ENCODE measurements at regions not wholly inside any gene's neighbourhood (a gene's known extent, or its start where the extent isn't known, plus 50 kb on each side); places are given as distances from the start of the nearest gene placed in this dataset.

DNA sequence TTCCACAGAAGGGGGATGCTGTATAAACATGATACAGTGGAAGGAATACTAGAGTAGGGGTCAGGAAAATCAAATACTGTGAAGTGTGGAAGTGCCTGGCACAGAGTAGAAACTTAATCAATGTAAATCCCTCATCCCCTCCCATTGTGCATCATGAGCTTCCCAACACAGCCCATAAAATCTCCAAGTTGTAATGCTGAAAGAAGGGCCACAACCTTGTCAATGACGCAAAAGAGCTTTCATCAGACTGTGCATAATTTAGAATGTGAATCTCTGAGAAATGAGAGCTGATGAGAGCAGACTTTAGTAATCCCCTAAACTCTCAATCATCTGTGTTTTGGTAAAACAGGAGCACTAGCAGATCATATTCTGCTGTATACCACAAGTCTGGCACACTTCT lies 105.2 kb upstream of the IMMP2L start:
- no peak for DNase-seq
- Mint-ChIP-seq H3K27ac (no peak overlapping the region), H3K4me3 (no peak overlapping the region), H3K4me1 (no peaks in the 10 kb centered on the region), H3K9me3 (peaks cover 4% of the 10 kb centered on the region in 2 donors), H3K27me3 (ENCODE audit: low read depth in 2 of 2) (no peaks in the 10 kb centered on the region), H3K36me3 (no peaks in the 10 kb centered on the region)
- H3K9me3 ChIP-seq (ENCODE audit: control insufficient read depth, insufficient read depth, low read length), result no peaks in the 10 kb centered on the region
- no peak overlapping the region for H3K27ac ChIP-seq (ENCODE audit: low read length)
- 80% methylated on average over 1 of the region's 1 CpG for WGBS (ENCODE audit: insufficient coverage)
- H3K4me1 ChIP-seq (ENCODE audit: control insufficient read depth, insufficient read depth, low read length), result no peaks in the 10 kb centered on the region
- H3K4me3 ChIP-seq (ENCODE audit: low read length), result no peak overlapping the region
- TF ChIP-seq CTCF (IDR thresholded peaks at IDR 0.05), result no peak
- ATAC-seq, result peak in 1 of 3 donors; percentile 14
- H3K36me3 ChIP-seq (ENCODE audit: control insufficient read depth, insufficient read depth, low read length), result no peaks in the 10 kb centered on the region
- H3K27me3 ChIP-seq (ENCODE audit: control insufficient read depth, insufficient read depth, low read length), result no peaks in the 10 kb centered on the region
- intact Hi-C loops (cut with micrococcal nuclease), result no loop called here

DNA sequence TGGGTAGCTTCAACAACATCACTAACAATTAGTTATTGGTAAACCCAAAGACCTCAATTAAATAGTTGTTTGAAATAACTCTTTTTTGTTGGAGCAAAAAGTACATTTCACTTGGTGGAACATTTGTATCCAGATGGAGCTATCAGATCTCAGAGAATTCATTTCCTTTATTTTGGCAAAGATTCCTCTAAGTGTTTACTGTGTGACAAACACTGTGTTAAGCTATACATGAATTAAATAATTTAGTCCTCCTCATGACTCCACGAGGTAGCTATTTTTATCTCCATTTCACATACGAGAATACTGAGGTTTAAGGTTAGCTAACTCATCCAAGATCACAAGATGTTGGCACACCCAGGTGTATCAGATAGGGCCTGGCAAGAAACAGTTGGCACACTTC lies 104.0 kb upstream of the IMMP2L start:
- Histone ChIP-seq H3K27me3 (ENCODE audit: control insufficient read depth, insufficient read depth, low read length) (no peaks in the 10 kb centered on the region), H3K27ac (ENCODE audit: low read length) (no peak overlapping the region), H3K4me3 (ENCODE audit: low read length) (no peak overlapping the region), H3K9me3 (ENCODE audit: control insufficient read depth, insufficient read depth, low read length) (no peaks in the 10 kb centered on the region), H3K4me1 (ENCODE audit: control insufficient read depth, insufficient read depth, low read length) (no peaks in the 10 kb centered on the region), H3K36me3 (ENCODE audit: control insufficient read depth, insufficient read depth, low read length) (no peaks in the 10 kb centered on the region)
- Mint-ChIP-seq H3K36me3 (no peaks in the 10 kb centered on the region), H3K9me3 (peaks cover 9% of the 10 kb centered on the region in 2 donors), H3K27me3 (ENCODE audit: low read depth in 2 of 2) (no peaks in the 10 kb centered on the region), H3K27ac (no peak overlapping the region), H3K4me3 (no peak overlapping the region), H3K4me1 (no peaks in the 10 kb centered on the region)
- DNase-seq (no peak), ATAC-seq (no peak)
- TF ChIP-seq CTCF (IDR thresholded peaks at IDR 0.05), result no peak
- WGBS (ENCODE audit: insufficient coverage), result 77% methylated on average over 2 of the region's 2 CpGs
- intact Hi-C loops (cut with micrococcal nuclease), result no loop called here

- H3K4me1 ChIP-seq (ENCODE audit: control insufficient read depth, insufficient read depth, low read length), result no peaks in the 10 kb centered on the region
- H3K27ac ChIP-seq (ENCODE audit: low read length), result no peak overlapping the region
- Mint-ChIP-seq H3K4me3 (no peak overlapping the region), H3K36me3 (no peaks in the 10 kb centered on the region), H3K27me3 (ENCODE audit: low read depth in 2 of 2) (no peaks in the 10 kb centered on the region), H3K27ac (no peak overlapping the region), H3K4me1 (no peaks in the 10 kb centered on the region), H3K9me3 (peaks cover 14% of the 10 kb centered on the region in 2 donors)
- no peak overlapping the region for H3K4me3 ChIP-seq (ENCODE audit: low read length)
- H3K9me3 ChIP-seq (ENCODE audit: control insufficient read depth, insufficient read depth, low read length), result no peaks in the 10 kb centered on the region
- no peaks in the 10 kb centered on the region for H3K27me3 ChIP-seq (ENCODE audit: control insufficient read depth, insufficient read depth, low read length)
- no peak for ATAC-seq
- intact Hi-C loops (cut with micrococcal nuclease), result no loop called here
- no peak for DNase-seq
- no peaks in the 10 kb centered on the region for H3K36me3 ChIP-seq (ENCODE audit: control insufficient read depth, insufficient read depth, low read length)
- no peak for TF ChIP-seq CTCF (IDR thresholded peaks at IDR 0.05)
Measured at GRCh38 chr7:111663771-111664170, 101.5 kb upstream of the IMMP2L start.

- no peaks in the 10 kb centered on the region for H3K4me1 Mint-ChIP-seq
- H3K27me3 Mint-ChIP-seq (ENCODE audit: low read depth in 2 of 2), result no peaks in the 10 kb centered on the region
- 88% methylated on average over 1 of the region's 2 CpGs for WGBS (ENCODE audit: insufficient coverage)
- ATAC-seq (no peak), DNase-seq (no peak)
- no peak overlapping the region for H3K4me3 Mint-ChIP-seq
- no peaks in the 10 kb centered on the region for H3K4me1 ChIP-seq (ENCODE audit: control insufficient read depth, insufficient read depth, low read length)
- H3K36me3 Mint-ChIP-seq, result no peaks in the 10 kb centered on the region
- H3K27ac Mint-ChIP-seq, result no peak overlapping the region
- no peaks in the 10 kb centered on the region for H3K27me3 ChIP-seq (ENCODE audit: control insufficient read depth, insufficient read depth, low read length)
- no peaks in the 10 kb centered on the region for H3K9me3 ChIP-seq (ENCODE audit: control insufficient read depth, insufficient read depth, low read length)
- peaks cover 14% of the 10 kb centered on the region in 2 donors for H3K9me3 Mint-ChIP-seq
- TF ChIP-seq CTCF (IDR thresholded peaks at IDR 0.05), result no peak
- H3K27ac ChIP-seq (ENCODE audit: low read length), result no peak overlapping the region
- no peak overlapping the region for H3K4me3 ChIP-seq (ENCODE audit: low read length)
- intact Hi-C loops (cut with micrococcal nuclease), result no loop called here
- H3K36me3 ChIP-seq (ENCODE audit: control insufficient read depth, insufficient read depth, low read length), result no peaks in the 10 kb centered on the region
Measured at GRCh38 chr7:111662386-111662785, 100.1 kb upstream of the IMMP2L start.

All from natural killer cell (primary cell).